ENCODE measurements at regions not wholly inside any gene's neighbourhood (a gene's known extent, or its start where the extent isn't known, plus 50 kb on each side); places are given as distances from the start of the nearest gene placed in this dataset.

DNA sequence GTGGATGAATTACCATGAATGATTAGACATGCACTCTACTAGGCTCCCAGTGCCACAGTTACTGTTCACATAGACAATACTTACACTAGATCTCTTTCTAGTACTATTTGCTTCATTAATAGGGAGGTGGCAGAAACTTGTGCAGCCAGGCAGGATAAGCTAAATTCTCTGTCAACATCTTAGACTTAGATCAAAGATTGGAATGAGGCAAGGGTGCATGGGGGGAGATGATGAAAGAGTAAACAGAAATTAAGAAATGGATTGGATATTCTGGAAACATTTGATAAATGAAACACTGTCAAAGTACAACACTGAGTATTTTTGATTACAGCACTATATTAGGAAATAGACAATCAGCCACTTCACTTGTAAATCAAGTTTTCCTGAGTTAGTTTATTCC, 205.4 kb upstream of the TBC1D5 start:
- Histone ChIP-seq H3K4me3 (no peak overlapping the region), H3K36me3 (no peaks in the 10 kb centered on the region), H3K27me3 (no peaks in the 10 kb centered on the region), H3K9me3 (no peaks in the 10 kb centered on the region), H3K4me1 (peaks cover 0 to 4% (median 0%) of the 10 kb centered on the region in 4 donors), H3K27ac (no peak overlapping the region)
- intact Hi-C loops (cut with DNase I; ENCODE audit: low total_unique reads) (no loop called here), in situ Hi-C loops (cut with MboI; ENCODE audit: low pct_ligation_motif_present in 1 of 4, low pct_unique_long_range_greater_than_20kb in 1 of 4, low sequenced_read_pairs in 3 of 4) (no loop called here)
- DNase-seq = no peak
- TF ChIP-seq POLR2AphosphoS5 (IDR thresholded peaks at IDR 0.05) = no peak
- no peak for TF ChIP-seq POLR2A (IDR thresholded peaks at IDR 0.05)
- no peak for TF ChIP-seq EP300 (IDR thresholded peaks at IDR 0.05; ENCODE audit: low read depth)
- TF ChIP-seq, protein P1, sequence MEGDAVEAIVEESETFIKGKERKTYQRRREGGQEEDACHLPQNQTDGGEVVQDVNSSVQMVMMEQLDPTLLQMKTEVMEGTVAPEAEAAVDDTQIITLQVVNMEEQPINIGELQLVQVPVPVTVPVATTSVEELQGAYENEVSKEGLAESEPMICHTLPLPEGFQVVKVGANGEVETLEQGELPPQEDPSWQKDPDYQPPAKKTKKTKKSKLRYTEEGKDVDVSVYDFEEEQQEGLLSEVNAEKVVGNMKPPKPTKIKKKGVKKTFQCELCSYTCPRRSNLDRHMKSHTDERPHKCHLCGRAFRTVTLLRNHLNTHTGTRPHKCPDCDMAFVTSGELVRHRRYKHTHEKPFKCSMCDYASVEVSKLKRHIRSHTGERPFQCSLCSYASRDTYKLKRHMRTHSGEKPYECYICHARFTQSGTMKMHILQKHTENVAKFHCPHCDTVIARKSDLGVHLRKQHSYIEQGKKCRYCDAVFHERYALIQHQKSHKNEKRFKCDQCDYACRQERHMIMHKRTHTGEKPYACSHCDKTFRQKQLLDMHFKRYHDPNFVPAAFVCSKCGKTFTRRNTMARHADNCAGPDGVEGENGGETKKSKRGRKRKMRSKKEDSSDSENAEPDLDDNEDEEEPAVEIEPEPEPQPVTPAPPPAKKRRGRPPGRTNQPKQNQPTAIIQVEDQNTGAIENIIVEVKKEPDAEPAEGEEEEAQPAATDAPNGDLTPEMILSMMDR (IDR thresholded peaks at IDR 0.05) = no peak

DNA sequence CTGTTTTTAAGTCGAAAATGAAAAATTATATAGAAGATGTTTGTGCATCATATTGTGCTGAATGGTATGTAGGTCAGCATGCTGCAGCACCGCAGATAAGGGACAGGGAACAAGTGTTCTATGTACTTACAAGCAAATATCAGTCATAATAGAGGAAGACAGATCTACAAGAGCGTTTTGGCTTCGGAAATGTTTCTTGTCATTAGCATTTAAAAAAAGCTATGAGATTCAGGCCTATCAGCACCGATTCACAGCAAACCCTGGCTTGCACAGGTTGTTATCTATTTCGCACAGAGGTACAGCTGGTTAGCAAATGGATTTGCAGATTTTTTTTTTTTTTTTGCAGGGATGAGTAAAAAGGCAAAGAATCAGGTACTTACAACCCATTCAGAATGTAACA, 204.2 kb upstream of the TBC1D5 start:
- TF ChIP-seq POLR2A (IDR thresholded peaks at IDR 0.05) (no peak), POLR2AphosphoS5 (IDR thresholded peaks at IDR 0.05) (no peak), EP300 (IDR thresholded peaks at IDR 0.05; ENCODE audit: low read depth) (no peak)
- TF ChIP-seq, protein P1 (IDR thresholded peaks at IDR 0.05) = no peak
- intact Hi-C loops (cut with DNase I; ENCODE audit: low total_unique reads) (no loop called here), in situ Hi-C loops (cut with MboI; ENCODE audit: low pct_ligation_motif_present in 1 of 4, low pct_unique_long_range_greater_than_20kb in 1 of 4, low sequenced_read_pairs in 3 of 4) (no loop called here)
- no peaks in the 10 kb centered on the region for H3K9me3 ChIP-seq
- no peak overlapping the region for H3K27ac ChIP-seq
- DNase-seq = no peak
- peaks cover 0 to 4% (median 0%) of the 10 kb centered on the region in 4 donors for H3K4me1 ChIP-seq
- H3K27me3 ChIP-seq = no peaks in the 10 kb centered on the region
- no peak overlapping the region for H3K4me3 ChIP-seq
- WGBS, 2 donors (ENCODE audit: low coverage in 1 of 2) = 75 to 86% methylated on average over 6 of the region's 6 CpGs
- H3K36me3 ChIP-seq = no peaks in the 10 kb centered on the region

DNA sequence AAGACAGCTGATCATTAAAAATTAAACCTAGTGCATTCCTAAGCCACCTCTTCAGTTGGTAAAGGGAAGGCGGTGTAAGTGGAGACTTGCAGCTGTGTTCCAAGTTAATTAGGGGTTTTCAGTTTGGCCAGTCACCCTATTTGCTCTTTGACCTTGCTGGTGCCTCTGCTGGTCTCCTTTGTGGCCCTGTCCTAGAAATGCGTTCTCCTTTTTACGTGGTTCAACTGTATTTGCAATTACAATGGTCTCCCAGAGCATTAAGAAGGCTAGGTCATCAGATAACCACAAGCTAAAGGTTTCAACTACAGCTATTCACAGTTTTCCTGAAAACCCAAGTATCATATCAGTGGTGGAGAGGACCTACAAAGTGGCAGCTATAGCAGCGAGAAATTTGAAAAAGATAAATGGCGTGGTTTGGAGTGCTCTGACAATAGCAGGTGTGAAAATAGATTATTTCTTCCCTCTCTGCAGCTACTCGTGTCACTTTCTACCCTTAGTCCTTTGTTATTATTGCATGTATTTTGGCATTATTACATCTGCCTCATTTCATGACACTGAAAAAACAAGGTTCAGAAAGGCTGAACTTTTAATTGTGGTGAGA, 203.5 kb upstream of the TBC1D5 start:
- DNase-seq = no peak
- TF ChIP-seq EP300 (IDR thresholded peaks at IDR 0.05; ENCODE audit: low read depth) = no peak
- TF ChIP-seq POLR2AphosphoS5 (IDR thresholded peaks at IDR 0.05) = no peak
- no peak for TF ChIP-seq POLR2A (IDR thresholded peaks at IDR 0.05)
- TF ChIP-seq, protein P1 (IDR thresholded peaks at IDR 0.05) = no peak
- intact Hi-C loops (cut with DNase I; ENCODE audit: low total_unique reads) = no loop called here
- H3K9me3 ChIP-seq = no peaks in the 10 kb centered on the region
- peaks cover 0 to 4% (median 0%) of the 10 kb centered on the region in 4 donors for H3K4me1 ChIP-seq
- H3K27me3 ChIP-seq = no peaks in the 10 kb centered on the region
- no peak overlapping the region for H3K4me3 ChIP-seq
- 70 to 75% methylated on average over 6 of the region's 6 CpGs for WGBS, 2 donors (ENCODE audit: low coverage in 1 of 2)
- H3K36me3 ChIP-seq = no peaks in the 10 kb centered on the region
- in situ Hi-C loops (cut with MboI; ENCODE audit: low pct_ligation_motif_present in 1 of 4, low pct_unique_long_range_greater_than_20kb in 1 of 4, low sequenced_read_pairs in 3 of 4) = no loop called here
- no peak overlapping the region for H3K27ac ChIP-seq

DNA sequence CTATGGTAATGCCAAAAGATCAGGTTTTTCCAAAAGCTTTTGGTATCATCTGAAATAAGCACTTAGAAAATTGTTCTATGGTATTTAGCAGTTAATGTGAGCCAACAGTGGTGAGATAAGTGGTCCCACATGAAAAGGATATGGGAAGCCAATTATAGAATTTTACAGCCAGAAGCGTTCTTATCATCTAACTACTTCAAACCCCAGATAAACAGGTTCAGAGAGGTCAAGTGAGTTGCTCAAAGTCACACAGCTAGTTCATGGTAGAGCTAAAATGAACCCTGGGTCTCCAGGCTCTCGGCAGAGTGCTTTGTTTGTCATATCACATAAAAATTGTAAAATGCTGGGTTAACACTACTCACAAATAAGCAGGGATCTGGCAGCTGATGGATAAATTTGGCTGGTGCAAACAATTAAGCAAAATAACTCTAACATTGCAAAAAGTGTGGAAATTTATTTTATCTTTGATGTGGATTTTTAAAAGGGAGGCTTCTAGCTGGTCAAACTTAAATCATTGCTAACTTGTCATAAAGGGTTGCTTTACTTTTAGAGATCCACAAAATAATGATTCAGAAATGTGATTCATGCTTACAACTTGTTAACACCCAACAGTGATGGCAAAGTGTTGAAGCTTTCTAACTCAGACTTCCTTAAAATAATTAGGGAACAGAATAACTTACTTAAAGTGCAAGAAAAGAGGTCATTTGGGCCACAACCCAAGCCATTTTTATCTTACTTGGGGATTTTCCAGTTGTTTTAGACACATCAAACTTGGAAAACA, 202.8 kb upstream of the TBC1D5 start:
- H3K4me3 ChIP-seq = no peak overlapping the region

More for the DNA sequence above, 202.8 kb upstream of the TBC1D5 start:
- Histone ChIP-seq H3K4me1 (peaks cover 0 to 4% (median 0%) of the 10 kb centered on the region in 4 donors), H3K36me3 (no peaks in the 10 kb centered on the region), H3K27ac (no peak overlapping the region), H3K27me3 (no peaks in the 10 kb centered on the region), H3K9me3 (no peaks in the 10 kb centered on the region)
- TF ChIP-seq POLR2A (IDR thresholded peaks at IDR 0.05) (no peak), EP300 (IDR thresholded peaks at IDR 0.05; ENCODE audit: low read depth) (no peak)
- TF ChIP-seq, protein P1 (IDR thresholded peaks at IDR 0.05) = no peak
- 0 to 45% methylated on average over 1 to 2 of the region's 2 CpGs for WGBS, 2 donors (ENCODE audit: low coverage in 1 of 2)
- in situ Hi-C loops (cut with MboI; ENCODE audit: low pct_ligation_motif_present in 1 of 4, low pct_unique_long_range_greater_than_20kb in 1 of 4, low sequenced_read_pairs in 3 of 4) (no loop called here), intact Hi-C loops (cut with DNase I; ENCODE audit: low total_unique reads) (no loop called here)
- no peak for DNase-seq
